GM13977 (cell line): ENCODE measurements at regions not wholly inside any gene's neighbourhood (a gene's known extent, or its start where the extent isn't known, plus 50 kb on each side); places are given as distances from the start of the nearest gene placed in this dataset.

ENCODE experiments used
- DNase-seq: peaks from one replicate; pipeline ENCODE4 v3.0.0; 2012; ENCODE audit warnings: low spot score
- in situ Hi-C: fragments of 300-500 bp; cut with MboI; formaldehyde crosslinking; loops from one replicate; pipeline ENCODE4 v1.12.0; 2022; ENCODE audit warnings: low sequenced_read_pairs, low pct_unique_long_range_greater_than_20kb, mixed read lengths, inconsistent platforms; ENCODE audit not compliant: unreplicated experiment
- TF ChIP-seq, protein P1 (sequence below): IDR thresholded peaks from 2 replicates; pipeline ENCODE4 v1.5.1; 2012; ENCODE audit warnings: mild to moderate bottlenecking, control low read depth; ENCODE audit not compliant: insufficient read depth; ENCODE audit errors: extremely low read depth, missing control alignments

DNA sequence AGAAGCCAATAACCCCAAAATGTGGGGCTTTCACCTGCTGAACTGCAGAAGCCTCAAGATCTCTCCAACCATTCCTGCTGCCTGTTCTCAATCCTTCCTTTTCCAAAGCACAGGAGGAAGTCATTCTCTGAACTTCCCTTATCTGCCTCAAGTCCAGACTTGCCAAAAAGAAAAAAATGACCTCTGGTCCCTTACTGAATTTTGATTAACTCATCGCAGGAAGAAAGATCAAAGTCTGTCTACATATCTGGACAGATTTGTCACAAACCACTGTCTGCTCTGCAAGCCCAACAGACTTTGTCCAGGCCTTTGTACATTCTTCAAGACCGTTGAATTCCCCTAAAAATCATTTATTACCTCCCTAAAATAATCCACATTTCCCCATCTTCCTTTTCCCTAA lies 126.5 kb upstream of the NBEA start:
- no peak for DNase-seq
- TF ChIP-seq, protein P1, sequence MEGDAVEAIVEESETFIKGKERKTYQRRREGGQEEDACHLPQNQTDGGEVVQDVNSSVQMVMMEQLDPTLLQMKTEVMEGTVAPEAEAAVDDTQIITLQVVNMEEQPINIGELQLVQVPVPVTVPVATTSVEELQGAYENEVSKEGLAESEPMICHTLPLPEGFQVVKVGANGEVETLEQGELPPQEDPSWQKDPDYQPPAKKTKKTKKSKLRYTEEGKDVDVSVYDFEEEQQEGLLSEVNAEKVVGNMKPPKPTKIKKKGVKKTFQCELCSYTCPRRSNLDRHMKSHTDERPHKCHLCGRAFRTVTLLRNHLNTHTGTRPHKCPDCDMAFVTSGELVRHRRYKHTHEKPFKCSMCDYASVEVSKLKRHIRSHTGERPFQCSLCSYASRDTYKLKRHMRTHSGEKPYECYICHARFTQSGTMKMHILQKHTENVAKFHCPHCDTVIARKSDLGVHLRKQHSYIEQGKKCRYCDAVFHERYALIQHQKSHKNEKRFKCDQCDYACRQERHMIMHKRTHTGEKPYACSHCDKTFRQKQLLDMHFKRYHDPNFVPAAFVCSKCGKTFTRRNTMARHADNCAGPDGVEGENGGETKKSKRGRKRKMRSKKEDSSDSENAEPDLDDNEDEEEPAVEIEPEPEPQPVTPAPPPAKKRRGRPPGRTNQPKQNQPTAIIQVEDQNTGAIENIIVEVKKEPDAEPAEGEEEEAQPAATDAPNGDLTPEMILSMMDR = no peak
- in situ Hi-C loops = no loop called here

DNA sequence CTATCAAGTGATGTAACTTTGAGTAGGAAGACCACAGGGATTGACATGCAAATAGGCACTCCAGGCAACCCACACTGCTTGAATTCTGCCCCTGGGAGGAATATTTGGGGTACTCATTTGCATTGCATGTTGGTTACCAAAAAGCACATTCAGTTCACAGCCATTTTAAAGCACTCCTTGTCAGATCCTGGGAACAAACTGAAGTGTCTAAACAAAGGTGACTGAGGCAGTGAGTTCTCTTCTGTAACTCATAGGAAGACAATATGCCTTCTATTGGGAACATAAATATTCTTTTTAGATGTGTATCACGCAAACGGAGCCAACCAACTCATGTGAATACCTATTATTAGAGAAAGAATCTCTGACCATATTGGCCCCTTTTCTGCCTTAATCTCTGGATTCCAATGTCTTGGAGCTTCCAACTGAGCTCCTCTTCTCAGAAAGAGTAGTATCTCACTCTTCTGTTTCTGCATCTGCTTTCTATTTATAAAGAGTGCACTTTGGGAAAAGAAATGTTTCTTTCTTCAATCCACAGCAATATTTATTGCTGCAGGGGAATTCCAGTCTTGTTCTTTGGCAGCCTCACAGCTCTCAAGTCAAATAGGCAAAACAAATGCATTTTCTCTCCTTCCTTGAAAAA lies 125.7 kb upstream of the NBEA start:
- TF ChIP-seq, protein P1 = no peak
- DNase-seq = no peak
- in situ Hi-C loops = no loop called here

DNA sequence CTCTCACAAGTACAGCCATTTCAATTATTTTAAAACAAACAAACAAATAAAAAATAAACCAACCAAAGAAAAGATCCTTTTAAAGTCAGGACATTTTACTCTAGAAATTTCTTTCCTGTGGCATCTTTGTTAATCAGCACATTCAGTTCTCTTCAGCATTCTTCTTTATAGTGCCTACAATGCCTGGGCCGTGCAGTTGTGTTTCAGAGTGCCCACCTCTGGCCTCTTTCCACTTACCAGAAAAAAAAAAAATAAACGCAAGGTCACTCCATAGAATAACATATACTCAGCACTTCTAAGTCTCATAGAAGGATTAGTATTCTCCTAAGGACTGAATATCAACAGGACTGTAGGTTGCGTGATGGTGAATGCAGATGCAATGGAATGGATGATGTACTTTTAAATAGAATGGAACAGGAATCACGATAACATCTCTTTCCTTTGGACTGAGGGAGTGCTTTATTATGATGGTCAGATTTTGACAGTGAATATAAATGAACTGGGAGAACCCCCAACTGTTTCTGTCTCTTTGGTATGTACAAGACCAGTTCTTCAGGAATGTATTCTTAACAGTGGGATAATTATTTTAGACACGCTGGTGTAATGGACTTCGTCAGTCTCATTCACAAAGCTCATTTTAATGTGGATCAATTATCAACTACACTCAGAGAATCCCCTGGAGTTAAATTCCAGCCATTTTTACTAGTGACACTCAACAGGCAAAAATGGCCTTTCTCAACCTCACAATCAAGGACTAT lies 125.0 kb upstream of the NBEA start:
- TF ChIP-seq, protein P1 = no peak
- DNase-seq = no peak
- in situ Hi-C loops = no loop called here

DNA sequence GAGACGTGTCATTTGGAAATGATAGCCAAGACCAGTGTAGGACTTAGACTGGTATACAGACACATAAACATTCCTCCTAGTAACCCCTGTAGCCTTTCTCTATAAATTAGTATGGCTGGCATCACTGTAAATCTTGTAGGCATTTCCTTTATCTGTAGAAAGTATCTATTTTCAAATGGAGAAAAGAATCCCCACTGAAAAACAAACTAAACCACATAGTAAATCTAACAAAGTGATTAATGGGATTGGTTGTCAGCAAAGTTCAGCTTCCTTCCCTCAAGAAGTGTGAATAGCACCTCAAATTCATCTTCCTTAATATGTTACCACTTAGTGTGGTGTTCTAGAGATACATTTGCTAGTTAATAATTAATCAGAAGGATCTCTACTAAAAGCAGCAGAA lies 119.4 kb upstream of the NBEA start:
- TF ChIP-seq, protein P1 = no peak
- DNase-seq = no peak
- in situ Hi-C loops = no loop called here

DNA sequence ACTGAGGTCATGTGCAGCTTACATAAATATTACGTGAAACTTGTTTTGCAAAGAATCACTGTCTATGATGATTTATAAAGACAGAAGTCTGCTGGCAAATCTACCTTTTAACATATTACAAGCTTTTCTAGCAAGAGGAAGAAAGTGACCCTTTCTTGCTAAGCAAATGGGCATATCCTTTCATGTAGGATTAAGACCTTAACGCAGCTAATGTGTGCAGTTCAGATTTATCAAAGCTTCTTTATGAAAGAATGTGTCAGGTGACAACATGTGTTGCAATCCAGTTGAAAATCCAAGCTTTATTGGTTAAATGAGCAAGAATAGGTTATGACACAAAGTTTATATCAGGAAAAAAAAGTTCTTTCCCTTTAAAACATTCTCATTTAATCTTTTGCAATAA lies 115.6 kb upstream of the NBEA start:
- TF ChIP-seq, protein P1 = no peak
- DNase-seq = no peak
- in situ Hi-C loops = no loop called here

DNA sequence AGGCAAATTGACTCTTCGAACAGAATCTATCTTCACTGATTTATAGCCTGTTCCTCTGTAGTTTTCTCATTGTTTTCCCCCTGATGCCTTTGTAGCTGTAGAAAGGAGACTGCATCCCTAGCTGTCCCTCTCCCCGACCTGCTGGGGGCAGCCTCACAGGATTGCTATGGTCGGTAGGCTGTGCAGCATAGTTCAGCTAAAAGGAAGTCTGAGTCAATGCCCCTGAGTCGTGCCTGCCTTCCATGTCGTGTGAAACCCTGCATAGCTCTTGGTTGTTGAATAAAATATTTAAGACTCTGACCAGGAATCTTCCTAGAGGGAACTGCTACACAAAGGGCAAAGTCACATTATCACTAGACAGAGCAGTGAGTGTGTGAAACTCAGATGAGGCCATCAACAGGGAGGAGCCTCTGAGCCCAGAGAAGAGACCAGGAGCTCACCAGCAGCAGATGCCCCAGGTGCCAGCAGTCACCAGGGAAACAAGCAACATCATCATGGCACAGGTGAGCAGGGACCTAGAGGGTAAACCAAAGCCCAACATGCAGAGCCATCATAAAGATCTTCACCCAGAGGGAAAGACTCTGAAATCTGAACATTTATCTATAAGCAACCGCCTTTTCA lies 108.4 kb upstream of the NBEA start:
- in situ Hi-C loops = no loop called here
- TF ChIP-seq, protein P1 = no peak
- no peak for DNase-seq
